GM18499 (cell line): ENCODE measurements at regions not wholly inside any gene's neighbourhood (a gene's known extent, or its start where the extent isn't known, plus 50 kb on each side); places are given as distances from the start of the nearest gene placed in this dataset.
"Not testable (repeated sequence)": the region's sequence is repeated elsewhere in the genome, so short reads cannot be mapped to it uniquely, and the experiment has no call there.

ENCODE experiments used
- ATAC-seq: cut with Tn5 transposase; IDR thresholded peaks from one replicate; pipeline ENCODE4 v1.9.1; 2021; ENCODE audit warnings: moderate number of reproducible peaks; ENCODE audit not compliant: insufficient read depth, unreplicated experiment

GRCh38 chr6:119495230-119495683 is 145.7 kb upstream of the MAN1A1 start:
- no peak for ATAC-seq

GRCh38 chr6:119493980-119494379 is 144.4 kb upstream of the MAN1A1 start:
- ATAC-seq, result no peak

DNA sequence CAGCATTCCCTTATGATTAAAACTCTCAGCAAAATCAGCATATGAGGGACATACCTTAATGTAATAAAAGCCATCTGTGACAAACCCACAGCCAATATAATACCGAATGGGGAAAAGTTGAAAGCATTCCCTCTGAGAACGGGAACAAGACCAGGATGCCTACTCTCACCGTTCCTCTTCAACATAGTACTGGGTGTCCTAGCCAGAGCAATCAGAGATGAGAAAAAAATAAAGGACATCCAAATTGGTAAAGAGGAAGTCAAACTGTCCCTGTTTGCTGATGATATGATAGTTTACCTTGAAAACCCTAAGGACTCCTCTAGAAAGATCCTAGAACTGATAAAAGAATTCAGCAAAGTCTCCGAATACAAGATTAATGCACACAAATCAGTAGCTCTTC is 141.6 kb upstream of the MAN1A1 start:
- ATAC-seq, result not testable (repeated sequence)

DNA sequence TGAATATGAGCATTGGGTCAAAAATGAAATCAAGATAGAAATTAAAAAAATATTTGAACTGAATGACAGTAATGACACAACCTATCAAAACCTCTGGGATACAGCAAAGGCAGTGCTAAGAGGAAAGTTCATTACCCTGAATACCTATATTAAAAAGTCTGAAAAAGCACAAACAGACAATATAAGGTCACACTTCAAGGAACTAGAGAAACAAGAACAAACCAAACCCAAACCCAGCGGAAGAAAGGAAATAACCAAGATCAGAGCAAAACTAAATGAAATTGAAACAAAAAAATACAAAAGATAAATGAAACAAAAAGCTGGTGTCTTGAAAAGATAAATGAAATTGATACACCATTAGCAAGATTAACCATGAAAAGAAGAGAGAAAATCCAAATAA is 140.5 kb upstream of the MAN1A1 start:
- not testable (repeated sequence) for ATAC-seq

DNA sequence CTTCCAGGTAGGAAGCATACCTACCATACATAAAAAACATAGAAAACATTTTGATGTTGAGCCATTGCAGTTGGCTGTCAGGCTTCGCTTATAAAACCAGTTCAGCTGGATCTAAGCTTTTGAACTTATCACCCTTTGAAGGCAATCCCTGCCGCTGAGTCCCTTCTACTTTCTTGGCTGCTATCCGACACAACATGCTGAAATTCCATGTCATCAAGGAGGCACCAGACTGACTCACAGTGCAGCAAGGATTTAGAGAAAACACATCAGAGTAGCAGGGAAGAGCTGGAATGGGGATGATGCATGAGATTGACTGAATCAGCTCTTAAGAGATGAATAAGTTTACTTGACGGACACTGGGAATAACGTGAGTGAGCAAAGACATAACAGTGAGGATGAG is 135.0 kb upstream of the MAN1A1 start:
- no peak for ATAC-seq

DNA sequence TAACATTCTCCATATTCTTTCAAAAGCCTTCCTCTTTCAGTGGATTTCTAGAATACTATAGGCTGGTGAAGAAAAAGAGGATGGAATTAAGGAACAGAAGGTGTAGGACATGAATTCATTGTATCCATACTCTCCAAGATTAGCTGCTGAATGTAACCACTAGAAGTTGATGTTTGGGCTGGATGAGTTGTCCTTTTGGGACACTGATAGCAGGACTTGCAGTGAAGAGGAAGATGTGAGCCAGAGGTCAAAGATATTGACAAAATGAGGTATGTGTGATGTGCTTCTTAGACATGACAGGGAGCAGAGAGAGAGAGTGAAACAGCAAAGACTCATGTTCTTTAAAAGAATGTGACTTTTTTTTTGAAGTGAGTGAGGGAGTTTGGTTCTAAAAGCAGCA is 134.3 kb upstream of the MAN1A1 start:
- no peak for ATAC-seq

GRCh38 chr6:119482850-119483285 is 133.3 kb upstream of the MAN1A1 start:
- no peak for ATAC-seq

DNA sequence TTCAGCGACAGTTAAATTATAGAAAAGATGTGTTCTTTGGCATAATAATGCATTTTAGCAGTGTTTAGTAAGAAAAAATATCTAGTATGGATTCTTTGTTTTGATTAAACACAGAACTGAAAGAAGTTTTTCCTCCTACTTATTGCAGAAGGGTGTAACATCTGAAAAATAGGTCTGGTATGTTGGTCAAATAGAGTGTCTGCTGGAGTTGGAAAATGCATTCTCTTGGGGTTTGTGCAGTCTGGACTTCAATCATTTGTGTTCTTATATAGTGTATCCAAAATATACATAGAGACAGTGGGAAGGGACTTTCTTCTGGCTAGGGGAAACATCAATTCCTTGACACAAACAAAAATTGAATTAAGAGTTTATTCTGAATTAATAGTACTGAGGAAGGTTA is 132.4 kb upstream of the MAN1A1 start:
- no peak for ATAC-seq

DNA sequence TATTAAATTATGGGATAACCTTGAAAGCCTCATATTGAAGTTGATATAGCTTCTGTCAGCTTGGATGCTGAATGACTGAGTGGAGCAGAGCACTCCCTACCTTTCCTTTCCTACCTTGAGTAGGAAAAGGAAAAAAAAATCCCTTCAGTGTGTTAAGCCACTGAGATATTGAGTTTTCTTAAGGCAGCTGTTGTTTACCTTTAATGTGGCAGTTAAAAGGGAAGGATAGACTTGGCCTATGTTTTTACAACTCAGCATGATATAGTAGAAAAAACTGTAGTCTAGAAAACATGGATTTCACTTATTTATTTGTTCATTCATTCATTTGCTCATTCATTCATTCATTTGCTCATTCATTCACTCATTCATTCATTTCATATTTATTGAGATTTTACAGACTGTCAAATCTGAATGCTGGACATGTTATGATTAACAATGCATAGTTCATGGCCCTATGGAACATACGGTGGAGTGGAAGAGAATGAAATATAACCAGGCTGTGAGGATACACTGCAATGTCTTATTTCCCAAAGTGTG is 131.5 kb upstream of the MAN1A1 start:
- no peak for ATAC-seq

GRCh38 chr6:119479860-119480655 is 130.5 kb upstream of the MAN1A1 start:
- ATAC-seq, result no peak

- peak; percentile 92 for ATAC-seq
Observed at GRCh38 chr6:119476554-119476953, 127.0 kb upstream of the MAN1A1 start.

GRCh38 chr6:119476024-119476423 is 126.5 kb upstream of the MAN1A1 start:
- ATAC-seq, result no peak

- ATAC-seq, result no peak
Observed at GRCh38 chr6:119470893-119471542, 121.5 kb upstream of the MAN1A1 start.

GRCh38 chr6:119467488-119468081 is 118.0 kb upstream of the MAN1A1 start:
- ATAC-seq, result no peak

- ATAC-seq, result no peak
Observed at GRCh38 chr6:119466226-119466625, 116.7 kb upstream of the MAN1A1 start.

DNA sequence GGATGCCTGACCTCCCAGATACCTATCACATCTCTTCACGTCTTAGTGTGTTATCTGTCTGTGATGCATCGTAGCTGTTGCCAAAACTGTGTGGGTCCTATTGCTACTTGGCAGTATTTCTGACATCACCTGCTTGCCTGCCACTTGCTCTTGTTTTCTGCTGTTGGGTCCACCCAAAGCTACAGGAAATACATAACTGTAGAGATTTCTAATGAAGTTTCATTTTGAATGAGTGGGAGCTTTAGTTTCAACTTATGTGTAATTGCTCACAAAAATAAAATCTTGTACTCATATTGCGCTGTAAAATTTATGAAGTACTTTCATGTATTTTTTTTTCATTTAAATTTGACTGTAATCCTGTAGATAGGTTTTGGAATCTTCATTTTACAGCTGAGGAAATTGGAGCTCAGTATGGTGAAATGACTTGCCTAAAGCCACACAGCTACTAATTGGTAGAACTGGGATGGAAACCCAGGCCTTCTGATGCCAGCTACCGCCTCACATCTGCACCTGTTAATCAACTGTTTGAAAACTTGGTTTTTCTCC is 113.6 kb upstream of the MAN1A1 start:
- ATAC-seq, result peak; percentile 74

DNA sequence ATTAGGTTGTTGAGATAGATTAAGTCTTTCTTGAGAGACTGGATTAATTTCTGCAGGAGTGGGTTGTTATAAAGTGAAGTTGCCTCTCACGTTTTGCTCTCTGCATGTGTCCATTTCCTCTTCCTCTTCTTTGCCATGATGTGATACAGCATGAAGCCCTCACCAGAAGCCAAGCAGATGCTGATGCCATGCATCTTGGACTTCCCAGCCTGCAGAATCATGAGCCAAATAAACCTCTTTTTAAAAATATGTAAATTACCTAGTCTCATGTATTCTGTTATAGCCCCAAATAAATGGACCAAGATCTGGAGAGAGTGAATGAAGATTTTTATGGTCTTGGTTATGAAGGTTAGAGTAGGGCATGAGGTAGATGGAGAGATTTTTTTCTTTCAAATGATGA is 111.6 kb upstream of the MAN1A1 start:
- no peak for ATAC-seq

GRCh38 chr6:119459207-119459974 is 109.8 kb upstream of the MAN1A1 start:
- peak; percentile 66 for ATAC-seq

DNA sequence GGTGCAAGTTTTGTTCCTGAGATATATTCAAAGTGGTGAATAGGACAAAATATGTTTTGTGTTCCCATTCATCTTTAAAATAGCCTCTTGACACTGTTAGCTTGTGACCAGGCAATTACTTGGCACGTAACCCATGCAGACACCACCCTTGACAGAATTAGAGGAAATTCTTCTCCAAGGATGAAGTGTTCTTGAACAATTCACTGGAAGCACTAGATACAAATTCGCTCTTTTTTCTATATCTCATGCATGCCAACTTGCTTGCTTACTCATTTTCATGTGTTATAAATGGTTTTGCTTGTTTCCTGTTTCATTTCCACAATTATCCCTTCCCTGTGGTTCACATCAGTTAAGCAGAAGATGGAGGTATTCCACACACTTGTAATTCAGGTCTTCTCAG is 105.2 kb upstream of the MAN1A1 start:
- ATAC-seq, result no peak
